GM23338 (cell line): ENCODE measurements at regions not wholly inside any gene's neighbourhood (a gene's known extent, or its start where the extent isn't known, plus 50 kb on each side); places are given as distances from the start of the nearest gene placed in this dataset.

ENCODE experiments used
- ATAC-seq: fragments of 200-7000 bp; cut with Tn5 transposase; 3 replicates; pipeline ENCODE4 v1.9.1; 2020
- DNase-seq: peaks from one replicate; pipeline ENCODE4 v3.0.0-alpha.2; 2015; ENCODE audit warnings: low spot score
- H2AFZ ChIP-seq: fragments of 200-600 bp; sonication (generic); 2 replicates; pipeline ENCODE4 v1.8.0; 2016; ENCODE audit warnings: antibody characterized with exemption, mild to moderate bottlenecking, moderate library complexity
- H3F3A ChIP-seq: fragments of 200-600 bp; sonication (generic); replicated peaks from 2 replicates; pipeline ENCODE4 v1.8.0; 2017; ENCODE audit warnings: antibody characterized with exemption, mixed run types, low read depth
- H3K27ac ChIP-seq: fragments of 200-600 bp; sonication (generic); 2 replicates; pipeline ENCODE4 v1.6.1; 2016; ENCODE audit warnings: low read depth
- H3K27me3 ChIP-seq: fragments of 200-600 bp; sonication (generic); 2 replicates; pipeline ENCODE4 v1.8.0; 2016; ENCODE audit warnings: mild to moderate bottlenecking, mixed run types, moderate library complexity; ENCODE audit not compliant: insufficient read depth
- H3K36me3 ChIP-seq: fragments of 200-600 bp; sonication (generic); 2 replicates; pipeline ENCODE4 v1.8.0; 2016; ENCODE audit warnings: mild to moderate bottlenecking; ENCODE audit not compliant: insufficient read depth
- H3K4me1 ChIP-seq: fragments of 200-600 bp; sonication (generic); 2 replicates; pipeline ENCODE4 v1.8.0; 2016; ENCODE audit warnings: mild to moderate bottlenecking, moderate library complexity; ENCODE audit not compliant: insufficient read depth
- H3K4me2 ChIP-seq: fragments of 200-600 bp; sonication (generic); 2 replicates; pipeline ENCODE4 v1.7.1; 2017; ENCODE audit warnings: mixed run types
- H3K4me3 ChIP-seq: fragments of 200-600 bp; sonication (generic); 2 replicates; pipeline ENCODE4 v1.6.1; 2016; ENCODE audit warnings: mixed run types
- H3K79me2 ChIP-seq: fragments of 200-600 bp; sonication (generic); replicated peaks from 2 replicates; pipeline ENCODE4 v1.8.0; 2017; ENCODE audit warnings: mild to moderate bottlenecking; ENCODE audit not compliant: insufficient read depth
- H3K9me2 ChIP-seq: fragments of 200-600 bp; sonication (generic); 2 replicates; pipeline ENCODE4 v1.8.0; 2017; ENCODE audit not compliant: insufficient read depth
- H4K20me1 ChIP-seq: fragments of 200-600 bp; sonication (generic); replicated peaks from 2 replicates; pipeline ENCODE4 v1.8.0; 2017; ENCODE audit warnings: mild to moderate bottlenecking; ENCODE audit not compliant: insufficient read depth
- H3K27ac Mint-ChIP-seq: 2 replicates; pipeline ENCODE4 v1.8.0; 2020; ENCODE audit warnings: inconsistent platforms, mild to moderate bottlenecking, moderate library complexity, mixed read lengths
- H3K27me3 Mint-ChIP-seq: 3 replicates; pipeline ENCODE4 v1.8.0; 2022; ENCODE audit warnings: low read depth, mild to moderate bottlenecking, moderate library complexity, mixed read lengths, inconsistent platforms; ENCODE audit not compliant: insufficient read depth, poor library complexity
- H3K36me3 Mint-ChIP-seq: 3 replicates; pipeline ENCODE4 v1.8.0; 2021; ENCODE audit warnings: low read depth, mild to moderate bottlenecking, inconsistent platforms, moderate library complexity, mixed read lengths
- H3K4me1 Mint-ChIP-seq: 3 replicates; pipeline ENCODE4 v1.8.0; 2020; ENCODE audit warnings: mild to moderate bottlenecking, inconsistent platforms, mixed read lengths
- H3K4me3 Mint-ChIP-seq: 3 replicates; pipeline ENCODE4 v1.8.0; 2021; ENCODE audit warnings: moderate library complexity, mild to moderate bottlenecking, inconsistent platforms, mixed read lengths
- H3K9me3 Mint-ChIP-seq: 3 replicates; pipeline ENCODE4 v1.8.0; 2020; ENCODE audit warnings: moderate library complexity, mild to moderate bottlenecking, inconsistent platforms, mixed read lengths
- CREB1 ChIP-seq: fragments of 250-450 bp; sonication (Bioruptor Pico); IDR thresholded peaks from 2 replicates; pipeline ENCODE4 v1.5.0; 2020; ENCODE audit warnings: low read depth, mild to moderate bottlenecking, moderate library complexity
- CTCF ChIP-seq, 2 experiments: fragments of 200-600 bp in 1 of 2; sonication (generic) in 1 of 2; conservative IDR thresholded peaks; 2 replicates each; pipeline versions ENCODE4 v1.5.1 to v1.6.1; 2016 to 2017; ENCODE audit warnings: antibody characterized with exemption in 2 of 2, low read depth in 2 of 2, mild to moderate bottlenecking in 2 of 2, moderate library complexity in 1 of 2
- ETS1 ChIP-seq: IDR thresholded peaks from 2 replicates; pipeline ENCODE4 v1.6.1; 2016; ENCODE audit warnings: antibody characterized with exemption
- EZH2phosphoT487 ChIP-seq: fragments of 200-600 bp; sonication (generic); IDR thresholded peaks from one replicate; pipeline ENCODE4 v1.8.1; 2018; ENCODE audit warnings: antibody characterized with exemption; ENCODE audit not compliant: unreplicated experiment
- JUNB ChIP-seq: IDR thresholded peaks from one replicate; pipeline ENCODE4 v1.6.1; 2016; ENCODE audit warnings: antibody characterized with exemption; ENCODE audit not compliant: unreplicated experiment
- NANOG ChIP-seq: IDR thresholded peaks from 2 replicates; pipeline ENCODE4 v1.6.1; 2016; ENCODE audit warnings: antibody characterized with exemption, borderline replicate concordance
- POLR2AphosphoS5 ChIP-seq: IDR thresholded peaks from 2 replicates; pipeline ENCODE4 v1.6.1; 2016; ENCODE audit warnings: antibody characterized with exemption, low read depth
- REST ChIP-seq: IDR thresholded peaks from one replicate; pipeline ENCODE4 v1.6.1; 2018; ENCODE audit warnings: antibody characterized with exemption; ENCODE audit not compliant: unreplicated experiment
- STAT1 ChIP-seq: IDR thresholded peaks from one replicate; pipeline ENCODE4 v1.6.1; 2016; ENCODE audit warnings: antibody characterized with exemption; ENCODE audit not compliant: unreplicated experiment
- ZNF114 ChIP-seq: fragments of 250-450 bp; sonication (Bioruptor Pico); IDR thresholded peaks from 2 replicates; pipeline ENCODE4 v1.5.0; 2020; ENCODE audit warnings: mild to moderate bottlenecking, moderate library complexity
- ZNF331 ChIP-seq: fragments of 250-450 bp; sonication (Bioruptor Pico); IDR thresholded peaks from 2 replicates; pipeline ENCODE4 v1.5.0; 2020; ENCODE audit warnings: low read depth, mild to moderate bottlenecking, moderate library complexity

- no peak overlapping the region for H3K4me3 ChIP-seq
- H3K27ac ChIP-seq: no peak overlapping the region
- no peak for DNase-seq
- H3K9me2 ChIP-seq: no peaks in the 10 kb centered on the region; the same call in 1 of the 2 replicates
- Mint-ChIP-seq H3K4me3 (no peak overlapping the region), H3K27me3 (peaks cover 2% of the 10 kb centered on the region), H3K4me1 (peaks cover 4% of the 10 kb centered on the region; the same call in 2 of the 3 replicates), H3K36me3 (peaks cover 3% of the 10 kb centered on the region; the same call in 1 of the 3 replicates), H3K27ac (no peak overlapping the region), H3K9me3 (peaks cover 3% of the 10 kb centered on the region; the same call in 1 of the 3 replicates)
- no peaks in the 10 kb centered on the region for H3K4me1 ChIP-seq
- no peaks in the 10 kb centered on the region for H3K36me3 ChIP-seq
- no peaks in the 10 kb centered on the region for H4K20me1 ChIP-seq
- H2AFZ ChIP-seq: no peak overlapping the region
- no peak for ATAC-seq
- no peak overlapping the region for H3K4me2 ChIP-seq
- no peaks in the 10 kb centered on the region for H3K27me3 ChIP-seq
- TF ChIP-seq EZH2phosphoT487 (no peak), NANOG (no peak), STAT1 (no peak), REST (no peak), ETS1 (no peak), POLR2AphosphoS5 (no peak), CREB1 (CRISPR knock-in tag) (no peak)
- no peaks in the 10 kb centered on the region for H3K79me2 ChIP-seq
- no peaks in the 10 kb centered on the region for H3F3A ChIP-seq
These were observed 101.6 kb upstream of the SP4 start for GRCh38 chr7:21326241-21326640.

DNA sequence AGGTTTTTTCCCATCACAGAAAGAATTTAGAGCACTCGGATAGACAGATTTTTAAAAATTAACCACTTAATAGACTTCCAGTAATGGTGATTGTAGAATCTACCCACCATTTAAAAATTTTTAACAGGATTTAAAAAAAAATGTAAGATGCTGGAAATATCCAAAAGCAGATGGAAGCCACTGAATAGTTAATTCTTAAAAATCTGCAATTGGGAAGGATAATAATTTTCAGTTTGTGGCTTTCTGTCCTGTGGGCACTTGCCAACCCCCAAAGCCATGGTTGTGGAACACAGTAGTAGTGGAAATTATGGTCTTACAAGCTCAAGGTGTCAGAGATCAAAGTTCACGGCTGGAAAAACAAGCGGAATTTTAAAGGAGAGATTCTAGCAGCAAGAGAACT is 101.0 kb upstream of the SP4 start:
- Histone ChIP-seq H3F3A (no peaks in the 10 kb centered on the region), H3K4me3 (no peak overlapping the region), H2AFZ (peak overlapping the region; percentile 80), H3K27me3 (no peaks in the 10 kb centered on the region), H4K20me1 (no peaks in the 10 kb centered on the region), H3K79me2 (no peaks in the 10 kb centered on the region), H3K4me1 (no peaks in the 10 kb centered on the region), H3K27ac (no peak overlapping the region), H3K36me3 (no peaks in the 10 kb centered on the region), H3K4me2 (no peak overlapping the region), H3K9me2 (no peaks in the 10 kb centered on the region; the same call in 1 of the 2 replicates)
- Mint-ChIP-seq H3K4me3 (no peak overlapping the region), H3K9me3 (peaks cover 3% of the 10 kb centered on the region; the same call in 1 of the 3 replicates), H3K27me3 (peaks cover 2% of the 10 kb centered on the region), H3K36me3 (peaks cover 3% of the 10 kb centered on the region; the same call in 1 of the 3 replicates), H3K4me1 (peaks cover 4% of the 10 kb centered on the region; the same call in 2 of the 3 replicates), H3K27ac (no peak overlapping the region)
- ATAC-seq (no peak), DNase-seq (no peak)
- TF ChIP-seq ZNF114 (CRISPR knock-in tag) (no peak), STAT1 (no peak), JUNB (no peak), POLR2AphosphoS5 (no peak), REST (no peak), NANOG (no peak), CTCF (conservative IDR thresholded peaks at IDR 0.05; ENCODE audit: low read depth in 2 of 2) (no peak), ETS1 (no peak), ZNF331 (CRISPR knock-in tag) (no peak), CREB1 (CRISPR knock-in tag) (no peak)
